ENCODE measurements at regions not wholly inside any gene's neighbourhood (a gene's known extent, or its start where the extent isn't known, plus 50 kb on each side); places are given as distances from the start of the nearest gene placed in this dataset.
"Not testable (repeated sequence)": the region's sequence is repeated elsewhere in the genome, so short reads cannot be mapped to it uniquely, and the experiment has no call there.

- TF ChIP-seq, protein P1, sequence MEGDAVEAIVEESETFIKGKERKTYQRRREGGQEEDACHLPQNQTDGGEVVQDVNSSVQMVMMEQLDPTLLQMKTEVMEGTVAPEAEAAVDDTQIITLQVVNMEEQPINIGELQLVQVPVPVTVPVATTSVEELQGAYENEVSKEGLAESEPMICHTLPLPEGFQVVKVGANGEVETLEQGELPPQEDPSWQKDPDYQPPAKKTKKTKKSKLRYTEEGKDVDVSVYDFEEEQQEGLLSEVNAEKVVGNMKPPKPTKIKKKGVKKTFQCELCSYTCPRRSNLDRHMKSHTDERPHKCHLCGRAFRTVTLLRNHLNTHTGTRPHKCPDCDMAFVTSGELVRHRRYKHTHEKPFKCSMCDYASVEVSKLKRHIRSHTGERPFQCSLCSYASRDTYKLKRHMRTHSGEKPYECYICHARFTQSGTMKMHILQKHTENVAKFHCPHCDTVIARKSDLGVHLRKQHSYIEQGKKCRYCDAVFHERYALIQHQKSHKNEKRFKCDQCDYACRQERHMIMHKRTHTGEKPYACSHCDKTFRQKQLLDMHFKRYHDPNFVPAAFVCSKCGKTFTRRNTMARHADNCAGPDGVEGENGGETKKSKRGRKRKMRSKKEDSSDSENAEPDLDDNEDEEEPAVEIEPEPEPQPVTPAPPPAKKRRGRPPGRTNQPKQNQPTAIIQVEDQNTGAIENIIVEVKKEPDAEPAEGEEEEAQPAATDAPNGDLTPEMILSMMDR (IDR thresholded peaks at IDR 0.05): no peak
- H3K9me3 ChIP-seq: no peaks in the 10 kb centered on the region
- ATAC-seq (no peak), DNase-seq (no peak)
- no peak overlapping the region for H3K4me3 ChIP-seq
- H3K36me3 ChIP-seq (ENCODE audit: low read depth): no peaks in the 10 kb centered on the region
- intact Hi-C loops (cut with DNase I, micrococcal nuclease): no loop called here
- H3K4me1 ChIP-seq (ENCODE audit: low read depth): no peaks in the 10 kb centered on the region
These were observed 321.6 kb upstream of the FZD8 start for GRCh38 chr10:35963685-35964084.

- no peak for DNase-seq
- no peak for ATAC-seq
- Histone ChIP-seq H3K4me1 (ENCODE audit: low read depth) (no peaks in the 10 kb centered on the region), H3K4me3 (no peak overlapping the region), H3K9me3 (no peaks in the 10 kb centered on the region), H3K36me3 (ENCODE audit: low read depth) (no peaks in the 10 kb centered on the region)
- intact Hi-C loops (cut with DNase I, micrococcal nuclease): no loop called here
- TF ChIP-seq, protein P1 (IDR thresholded peaks at IDR 0.05): no peak
These were observed 319.4 kb upstream of the FZD8 start for GRCh38 chr10:35961501-35961900.

DNA sequence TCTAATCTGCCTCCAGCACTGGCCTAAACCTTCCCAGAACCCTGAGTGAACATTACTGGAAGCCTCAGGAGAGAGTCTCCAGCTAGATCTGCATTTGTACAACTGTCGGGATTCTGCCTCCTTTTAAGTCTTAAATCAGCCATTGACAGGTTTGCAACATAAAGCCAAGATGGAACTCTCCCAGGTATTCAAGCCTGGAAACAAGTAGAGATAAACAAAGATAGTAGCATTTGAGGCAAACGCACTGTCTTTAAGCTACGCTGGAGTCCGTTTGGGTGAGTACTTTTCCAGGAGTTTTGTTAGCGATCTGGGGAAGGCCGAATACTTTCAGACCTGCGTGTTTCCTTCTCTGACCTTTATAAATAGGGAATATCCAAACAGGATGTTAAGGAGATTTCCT is 317.2 kb upstream of the FZD8 start:
- Histone ChIP-seq H3K36me3 (ENCODE audit: low read depth) (no peaks in the 10 kb centered on the region), H3K4me1 (ENCODE audit: low read depth) (no peaks in the 10 kb centered on the region), H3K4me3 (no peak overlapping the region), H3K9me3 (no peaks in the 10 kb centered on the region)
- DNase-seq (no peak), ATAC-seq (no peak)
- intact Hi-C loops (cut with DNase I, micrococcal nuclease): no loop called here
- TF ChIP-seq, protein P1 (IDR thresholded peaks at IDR 0.05): no peak

DNA sequence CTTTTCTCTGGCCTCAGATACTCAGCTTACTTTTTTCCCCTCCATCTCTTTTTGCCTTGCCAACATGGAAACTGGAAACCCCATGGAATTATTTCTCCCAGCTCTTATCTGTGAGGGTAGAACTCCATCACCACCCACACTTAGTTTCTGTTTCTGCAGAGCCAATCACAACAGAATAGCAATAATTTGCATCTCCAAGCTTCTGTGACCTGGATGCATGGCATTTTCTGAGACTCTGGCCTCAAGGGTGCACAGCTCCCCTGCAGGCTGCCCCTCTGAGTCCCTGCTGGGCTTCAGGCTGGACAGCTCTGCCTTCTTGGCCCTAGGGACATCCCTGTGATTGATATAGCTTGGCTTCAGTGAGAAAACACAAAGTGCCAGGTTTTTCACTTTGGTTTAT is 316.5 kb upstream of the FZD8 start:
- H3K36me3 ChIP-seq (ENCODE audit: low read depth); DNase-seq; H3K4me3 ChIP-seq; H3K9me3 ChIP-seq; ATAC-seq; H3K4me1 ChIP-seq (ENCODE audit: low read depth); intact Hi-C loops (cut with DNase I, micrococcal nuclease): not testable (repeated sequence)

DNA sequence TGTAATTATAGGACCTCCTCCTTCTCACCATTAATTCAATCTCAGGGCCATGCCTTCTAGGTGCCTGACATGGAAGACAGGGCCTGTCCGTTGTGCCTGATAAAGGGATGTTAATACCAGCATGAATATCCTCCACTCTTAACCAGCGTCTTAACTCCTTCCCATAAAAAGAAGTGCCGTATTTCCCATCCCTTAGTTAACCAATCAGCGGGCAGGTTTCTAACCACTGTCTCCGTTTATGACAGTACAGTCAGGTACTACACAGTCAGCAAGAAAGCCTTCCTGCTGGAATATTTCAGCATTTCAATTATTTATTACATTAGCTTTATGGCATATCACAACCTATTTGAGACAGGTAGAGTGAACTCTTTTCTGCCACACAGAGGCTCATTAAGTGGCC is 308.6 kb upstream of the FZD8 start:
- DNase-seq: no peak
- TF ChIP-seq, protein P1 (IDR thresholded peaks at IDR 0.05): no peak
- Histone ChIP-seq H3K9me3 (no peaks in the 10 kb centered on the region), H3K4me1 (ENCODE audit: low read depth) (no peaks in the 10 kb centered on the region), H3K4me3 (no peak overlapping the region), H3K36me3 (ENCODE audit: low read depth) (no peaks in the 10 kb centered on the region)
- no peak for ATAC-seq
- intact Hi-C loops (cut with DNase I, micrococcal nuclease): no loop called here

GRCh38 chr10:35950226-35950625 is 308.1 kb upstream of the FZD8 start:
- Histone ChIP-seq H3K4me3 (no peak overlapping the region), H3K36me3 (ENCODE audit: low read depth) (no peaks in the 10 kb centered on the region), H3K9me3 (no peaks in the 10 kb centered on the region), H3K4me1 (ENCODE audit: low read depth) (no peaks in the 10 kb centered on the region)
- intact Hi-C loops (cut with DNase I, micrococcal nuclease): no loop called here
- ATAC-seq: no peak
- TF ChIP-seq, protein P1 (IDR thresholded peaks at IDR 0.05): no peak
- DNase-seq: no peak
